GM15510 (cell line): ENCODE measurements at regions not wholly inside any gene's neighbourhood (a gene's known extent, or its start where the extent isn't known, plus 50 kb on each side); places are given as distances from the start of the nearest gene placed in this dataset.

Experiments used
- POLR2A ChIP-seq: IDR thresholded peaks from 3 replicates; pipeline ENCODE4 v1.6.1; 2011; ENCODE audit warnings: borderline replicate concordance; ENCODE audit not compliant: insufficient read length; ENCODE audit errors: extremely low read depth

DNA sequence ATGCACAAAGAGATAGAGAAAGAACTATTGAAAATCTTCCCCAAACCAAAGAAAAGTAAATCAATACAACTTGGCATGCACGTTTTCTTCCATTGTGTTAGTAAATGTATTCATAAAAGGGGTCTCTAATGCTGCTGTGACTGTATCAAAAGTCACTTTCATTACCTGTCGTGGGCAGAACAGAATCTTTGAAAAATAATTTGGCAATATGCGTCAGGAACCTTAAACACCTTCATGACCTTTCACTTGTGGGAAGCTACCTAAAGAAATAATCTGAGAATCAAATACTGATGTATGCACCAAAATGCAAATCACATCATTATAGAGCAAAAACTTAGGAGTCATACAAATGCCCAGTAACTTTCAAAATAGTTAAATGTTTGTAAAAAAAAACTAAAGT lies 105.3 kb downstream of the ARL4C start:
- no peak for TF ChIP-seq POLR2A

DNA sequence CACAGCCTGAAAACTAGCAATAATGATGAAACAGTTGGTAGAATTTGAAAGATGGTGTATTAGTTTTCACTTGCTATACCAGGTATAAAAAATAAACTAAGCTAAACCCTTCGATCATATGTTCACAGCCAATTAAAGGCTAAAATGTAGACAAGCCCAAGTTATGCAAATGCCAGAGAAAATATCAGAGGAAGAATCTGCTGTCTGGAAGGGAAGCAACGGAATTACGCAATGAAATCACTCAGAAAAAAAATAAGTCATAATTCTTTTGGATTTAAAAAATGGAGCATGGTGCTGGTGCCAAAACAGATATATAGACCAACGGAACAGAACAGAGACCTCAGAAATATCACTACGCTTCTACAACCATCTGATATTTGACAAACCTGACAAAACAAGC lies 108.3 kb downstream of the ARL4C start:
- TF ChIP-seq POLR2A, result no peak

DNA sequence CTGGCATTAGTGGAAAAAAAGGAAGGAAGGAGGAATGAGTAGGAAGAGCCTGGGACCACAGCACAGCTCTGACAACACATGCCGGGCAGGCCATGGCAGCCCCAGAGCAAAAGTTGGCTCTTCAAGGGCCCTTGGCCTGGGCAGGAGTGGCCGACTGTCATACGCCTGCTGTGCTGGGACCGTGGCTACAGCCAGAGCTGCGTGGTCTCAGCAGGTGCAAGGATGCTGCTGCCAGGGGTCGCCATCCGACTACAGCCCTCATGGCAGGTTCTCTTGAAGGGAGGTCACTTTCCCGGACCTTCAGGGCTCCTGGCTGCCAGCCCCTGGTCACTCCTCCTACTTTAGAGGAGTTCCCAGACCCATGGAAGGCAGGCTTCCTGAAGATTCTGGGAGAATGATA lies 109.9 kb downstream of the ARL4C start:
- no peak for TF ChIP-seq POLR2A

DNA sequence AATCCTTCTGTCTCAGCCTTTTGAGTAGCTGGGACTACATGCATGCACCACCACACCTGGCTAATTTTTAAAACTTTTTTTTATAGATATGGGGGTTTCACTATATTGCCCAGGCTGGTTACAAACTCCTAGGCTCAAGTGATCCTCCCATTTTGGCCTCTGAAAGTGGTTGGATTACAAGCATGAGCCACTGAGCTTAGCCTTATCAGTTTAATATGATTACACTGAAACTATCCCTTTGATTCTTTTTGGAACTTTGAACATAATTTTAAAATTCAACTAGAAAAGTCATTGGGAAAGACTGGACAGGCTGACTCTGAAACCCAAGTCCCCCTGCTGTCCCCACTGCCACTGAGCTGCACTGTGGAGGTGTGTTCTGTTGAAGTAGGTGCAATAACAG lies 114.8 kb downstream of the ARL4C start:
- no peak for TF ChIP-seq POLR2A

DNA sequence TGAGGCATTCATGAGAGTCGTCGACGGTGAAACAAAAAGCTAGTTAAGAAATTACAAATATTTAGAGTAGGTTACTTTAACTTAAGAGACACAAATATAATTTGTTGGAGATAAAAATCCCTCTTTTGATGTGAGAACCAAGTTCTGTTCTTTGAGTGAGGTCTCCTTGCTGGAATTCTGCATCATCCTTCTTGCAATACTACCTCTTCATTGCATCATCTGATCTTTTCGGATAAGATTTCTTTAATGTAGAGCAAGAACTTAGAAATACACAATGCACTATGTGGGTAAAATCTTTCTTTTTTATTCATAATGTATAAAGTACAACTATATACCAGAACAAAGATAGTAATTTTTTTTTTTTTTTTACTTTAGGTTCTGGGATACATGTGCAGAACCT lies 118.4 kb downstream of the ARL4C start:
- no peak for TF ChIP-seq POLR2A

DNA sequence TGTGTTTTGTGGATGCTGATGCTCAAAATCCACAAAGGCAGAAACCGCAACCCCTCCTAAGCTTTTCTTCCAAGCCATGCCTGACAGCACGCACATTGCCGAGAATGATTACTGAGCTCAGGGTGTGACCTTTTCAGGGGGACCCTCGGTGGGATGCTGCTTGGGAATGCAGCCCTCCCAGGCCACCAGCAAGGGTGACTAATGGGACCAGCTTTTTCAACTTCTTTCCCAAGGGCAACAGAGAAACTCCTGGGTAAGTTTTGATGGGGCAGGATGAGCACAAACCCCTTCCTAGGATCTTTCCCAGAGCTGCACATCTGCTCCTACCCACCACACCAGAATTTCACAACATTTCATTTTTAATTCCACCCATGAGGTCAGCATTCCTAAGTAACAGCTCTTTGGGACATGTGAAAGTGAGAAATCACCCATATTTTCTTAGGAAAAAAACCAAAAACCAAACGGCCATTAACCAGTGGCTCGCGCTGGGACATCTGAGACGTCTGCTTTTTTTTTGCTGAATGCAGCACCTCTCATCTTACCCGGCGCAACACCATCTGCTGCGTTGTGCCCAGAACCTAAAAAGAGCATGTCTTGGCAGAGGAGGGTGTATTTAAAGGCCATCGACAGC lies 119.0 kb downstream of the ARL4C start:
- TF ChIP-seq POLR2A, result no peak

DNA sequence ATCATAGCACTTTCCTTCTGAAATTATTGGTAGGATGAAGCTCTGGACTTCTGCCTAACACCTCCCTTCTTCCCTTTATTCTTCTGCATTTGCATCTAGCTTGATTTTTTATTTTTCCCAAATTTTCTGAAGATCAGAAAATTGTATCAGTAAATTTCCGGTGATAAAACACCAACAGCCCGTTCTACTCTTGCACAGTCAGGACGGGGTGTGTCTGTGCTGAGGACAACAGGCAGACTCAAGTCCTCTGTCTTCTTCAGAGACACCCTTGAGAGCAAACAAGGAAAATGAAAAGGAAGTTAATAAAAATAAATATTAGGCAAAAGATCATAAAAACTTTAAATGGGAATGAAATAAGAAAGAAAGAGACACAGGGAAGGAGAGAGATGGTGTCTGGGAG lies 120.7 kb downstream of the ARL4C start:
- TF ChIP-seq POLR2A, result no peak

DNA sequence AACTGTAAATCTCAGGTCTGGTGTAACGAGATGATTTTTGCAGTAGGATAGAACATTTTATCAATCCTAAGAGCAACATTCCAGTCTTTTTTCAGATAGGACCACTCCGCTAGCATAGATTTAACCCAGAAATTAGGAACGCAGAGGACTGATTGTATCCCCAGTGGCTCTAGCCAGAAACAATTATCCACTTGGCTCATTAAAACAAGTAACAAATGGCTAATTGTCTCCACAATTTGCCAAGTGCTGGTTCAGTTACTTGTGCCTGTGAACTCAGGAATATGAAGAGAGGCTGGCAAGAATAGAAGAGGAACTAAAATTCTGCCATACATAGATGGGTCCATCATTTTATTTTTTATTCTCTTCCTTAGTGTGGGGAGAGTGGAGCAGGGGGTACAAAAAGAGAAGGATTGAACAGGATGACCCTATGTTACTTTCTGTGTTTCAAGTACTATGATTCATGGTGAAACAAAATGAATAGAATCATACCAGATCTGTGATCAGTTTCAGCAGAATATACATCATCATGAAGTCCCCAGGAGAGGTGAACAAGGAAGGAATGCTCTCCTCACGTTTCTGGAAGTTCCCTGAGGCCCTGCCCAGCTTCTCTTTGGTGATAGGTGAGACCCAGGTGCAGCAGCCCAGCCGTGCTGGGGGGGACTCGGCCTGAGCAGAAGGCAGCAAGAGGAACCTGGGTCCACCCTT lies 121.6 kb downstream of the ARL4C start:
- no peak for TF ChIP-seq POLR2A

DNA sequence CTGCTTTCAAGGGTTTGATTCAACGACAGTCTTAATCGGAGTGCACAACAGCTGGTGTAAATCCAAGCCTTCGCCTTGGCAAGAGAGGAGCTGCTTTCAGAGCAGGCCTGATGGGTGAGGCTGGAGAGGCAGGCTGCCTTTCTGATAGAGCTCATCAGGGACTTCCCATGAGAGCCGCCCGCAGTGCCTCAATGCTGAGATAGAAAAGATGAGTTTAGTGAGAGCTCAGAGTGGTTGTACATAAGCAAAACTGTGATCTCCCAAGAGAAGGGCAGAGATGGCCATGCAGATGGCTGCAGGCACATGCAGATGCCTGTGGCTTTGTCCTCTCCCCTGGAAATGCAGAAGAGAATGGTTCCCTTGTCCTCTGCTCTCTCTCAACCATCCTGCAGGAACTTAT lies 122.1 kb downstream of the ARL4C start:
- TF ChIP-seq POLR2A, result no peak

DNA sequence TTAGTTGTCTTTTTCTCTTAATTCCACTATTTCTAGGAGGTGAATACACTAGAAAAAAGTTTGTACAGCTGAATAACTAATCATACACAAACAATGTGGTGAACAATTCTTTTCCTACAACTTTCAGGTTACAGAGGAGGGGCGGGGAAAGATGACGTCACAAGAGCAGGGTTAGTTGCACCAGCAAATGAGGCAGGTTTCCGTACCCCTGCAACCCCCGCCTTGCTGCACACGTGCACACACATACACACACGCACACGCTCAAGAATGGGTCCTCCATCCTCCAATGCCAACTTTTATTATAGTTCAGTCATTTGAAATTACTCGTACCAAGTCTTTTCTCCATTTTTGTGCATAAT lies 122.8 kb downstream of the ARL4C start:
- TF ChIP-seq POLR2A, result no peak

DNA sequence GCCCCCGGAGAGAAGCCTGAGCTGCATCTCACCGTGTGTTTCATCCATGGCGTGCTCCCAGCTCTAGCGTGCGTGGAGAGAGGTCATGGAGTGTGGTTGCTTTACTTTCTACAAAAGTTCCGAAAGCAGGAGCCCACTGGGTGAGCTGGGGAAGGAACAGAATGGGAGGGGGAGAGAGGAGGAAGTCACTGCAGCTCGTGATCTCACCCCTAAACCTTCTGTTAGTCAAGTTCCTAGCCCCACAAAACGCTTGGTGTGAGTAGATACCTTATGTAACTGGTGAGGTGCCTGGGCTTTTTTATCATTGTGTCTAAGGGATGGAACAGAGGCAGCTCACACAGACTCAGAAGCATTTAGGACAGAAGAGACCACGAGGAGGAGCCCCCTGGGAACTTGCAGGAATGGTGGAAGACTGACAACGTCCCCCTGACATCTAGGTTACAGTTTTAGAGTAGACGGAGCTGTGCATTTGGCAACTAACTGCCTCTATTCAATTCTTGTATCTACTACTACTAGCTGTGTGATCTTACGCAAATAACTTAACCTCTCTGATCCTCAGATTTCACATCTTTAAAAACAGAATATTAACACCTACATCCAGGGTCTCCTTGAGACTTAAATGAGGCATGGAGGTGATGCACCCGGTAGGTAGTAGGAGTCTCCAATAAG lies 123.3 kb downstream of the ARL4C start:
- TF ChIP-seq POLR2A, result no peak

DNA sequence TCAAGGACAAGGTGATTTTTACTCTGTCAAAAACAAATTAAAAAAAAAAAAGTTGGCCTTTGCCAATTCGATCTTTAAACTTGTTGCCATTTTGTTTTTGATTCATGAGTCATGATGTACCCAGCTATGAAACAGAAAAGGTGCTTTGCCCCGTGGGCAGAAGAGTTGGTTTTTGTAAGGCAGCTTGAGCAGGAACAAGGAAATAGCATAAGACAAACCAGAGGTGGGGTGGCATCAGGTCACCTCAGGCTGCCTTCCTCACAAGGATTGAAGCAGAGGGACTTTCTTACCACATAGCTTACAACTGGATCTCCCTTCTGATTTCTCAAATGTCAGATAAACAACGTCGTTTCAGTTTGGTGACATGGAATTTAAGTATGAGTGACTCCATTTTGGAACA lies 123.8 kb downstream of the ARL4C start:
- TF ChIP-seq POLR2A, result no peak

DNA sequence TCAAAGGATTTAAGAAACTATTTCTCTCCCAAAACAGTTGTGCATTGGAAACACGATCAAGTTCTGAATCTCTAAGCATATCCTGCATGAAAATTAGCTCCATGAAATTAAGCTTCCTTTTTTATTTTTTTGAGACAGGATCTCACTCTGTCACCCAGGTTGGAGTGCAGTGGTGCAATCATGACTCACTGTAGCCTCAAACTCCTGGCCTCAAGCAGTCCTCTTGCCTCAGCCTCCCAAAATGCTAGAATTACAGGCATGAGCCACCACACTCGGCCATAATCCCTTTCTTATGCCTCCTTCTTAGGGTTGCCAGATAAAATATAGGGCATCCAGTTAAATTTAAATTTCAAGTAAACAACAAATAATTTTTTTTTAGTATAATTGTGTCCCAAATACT lies 124.4 kb downstream of the ARL4C start:
- TF ChIP-seq POLR2A, result no peak

DNA sequence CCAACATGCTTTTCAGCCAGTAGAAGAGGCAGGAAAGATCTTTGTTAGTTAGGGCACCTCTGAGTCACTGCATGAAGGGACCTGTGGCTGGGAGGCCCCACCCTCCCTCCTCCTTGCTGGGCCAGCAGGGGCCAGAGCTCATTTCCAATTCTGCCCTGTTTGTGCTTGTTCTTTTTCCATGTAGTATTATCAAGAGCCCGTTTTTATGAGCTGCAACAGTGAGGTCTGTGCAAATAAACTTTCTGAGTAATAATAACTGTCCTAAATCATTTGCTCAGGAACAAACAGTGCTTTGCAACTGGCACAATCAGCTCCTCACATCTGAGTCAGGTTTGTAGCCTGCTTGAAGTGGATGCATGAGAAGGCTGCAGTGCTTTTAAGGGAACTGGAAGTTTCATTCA lies 128.0 kb downstream of the ARL4C start:
- no peak for TF ChIP-seq POLR2A

DNA sequence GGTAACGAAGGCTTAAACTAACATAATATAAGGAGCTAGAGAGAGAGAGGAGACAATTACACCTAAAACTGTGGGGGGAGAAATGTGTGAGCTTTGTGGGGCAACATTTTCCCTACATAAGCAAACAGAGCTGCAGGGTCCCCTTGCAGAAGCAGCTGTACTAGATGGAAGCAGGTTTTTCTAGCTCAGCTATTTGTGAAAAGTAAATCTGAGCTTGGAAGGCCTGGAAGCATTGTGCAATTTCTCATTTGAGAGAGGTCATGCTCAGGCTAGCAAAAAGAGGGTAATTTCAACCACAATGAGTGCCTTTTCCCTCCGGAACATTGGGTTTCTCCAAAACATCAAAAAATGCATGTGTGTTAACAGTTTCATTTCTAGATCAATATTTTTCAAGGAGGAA lies 130.0 kb downstream of the ARL4C start:
- no peak for TF ChIP-seq POLR2A

DNA sequence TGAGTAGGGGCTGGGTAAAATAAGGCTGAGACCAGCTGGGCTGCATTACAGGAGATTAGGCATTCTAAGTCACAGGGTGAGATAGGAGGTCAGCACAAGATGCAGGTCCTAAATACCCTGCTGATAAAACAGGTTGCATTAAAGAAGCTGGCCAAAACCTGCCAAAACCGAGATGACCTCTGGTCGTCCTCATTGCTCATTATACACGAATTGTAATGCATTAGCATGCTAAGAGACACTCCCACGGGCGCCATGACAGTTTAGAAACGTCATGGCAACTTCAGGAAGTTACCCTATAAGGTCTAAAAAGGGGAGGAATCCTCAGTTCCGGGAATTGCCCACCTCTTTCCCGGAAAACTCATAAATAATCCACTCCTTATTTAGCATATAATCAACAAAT lies 132.2 kb downstream of the ARL4C start:
- no peak for TF ChIP-seq POLR2A
